Heart right ventricle (tissue), 16 donors: ENCODE measurements at regions not wholly inside any gene's neighbourhood (a gene's known extent, or its start where the extent isn't known, plus 50 kb on each side); places are given as distances from the start of the nearest gene placed in this dataset.

ENCODE experiments used
- ATAC-seq, 8 donors: fragments of 200-7000 bp; cut with Tn5 transposase; one replicate each; pipeline ENCODE4 v1.9.1; 2020; ENCODE audit warnings: mild to moderate bottlenecking in 8 of 8, moderate library complexity in 8 of 8, moderate number of reproducible peaks in 1 of 8
- DNase-seq, 2 donors: peaks; one replicate each; pipeline ENCODE4 v3.0.0-alpha.2; 2020
- H3K27ac ChIP-seq, 10 donors: fragments of 200-600 bp; sonication (generic) in 2 of 10; one replicate each; pipeline versions ENCODE4 v1.5.0 to v1.8.0; 2020 to 2022; ENCODE audit warnings: mild to moderate bottlenecking in 3 of 10
- H3K27me3 ChIP-seq, 7 donors: fragments of 200-600 bp; one replicate each; pipeline ENCODE4 v1.8.0; 2021 to 2022; ENCODE audit warnings: mild to moderate bottlenecking in 2 of 7
- H3K36me3 ChIP-seq, 9 donors: fragments of 200-600 bp; sonication (generic) in 1 of 9; one replicate each; pipeline versions ENCODE4 v1.5.0 to v1.8.0; 2020 to 2022; ENCODE audit warnings: mild to moderate bottlenecking in 2 of 9
- H3K4me1 ChIP-seq, 9 donors: fragments of 200-600 bp; sonication (generic) in 1 of 9; one replicate each; pipeline versions ENCODE4 v1.5.0 to v1.8.0; 2020 to 2022; ENCODE audit warnings: mild to moderate bottlenecking in 4 of 9
- H3K4me3 ChIP-seq, 10 donors: fragments of 200-600 bp; sonication (generic) in 2 of 10; one replicate each; pipeline versions ENCODE4 v1.5.0 to v1.8.0; 2020 to 2022; ENCODE audit warnings: mild to moderate bottlenecking in 7 of 10, moderate library complexity in 2 of 10
- H3K9me3 ChIP-seq, 11 donors: fragments of 200-600 bp in 10 of 11; sonication (generic) in 2 of 11; one replicate each; pipeline versions ENCODE4 v1.5.0 to v1.8.0; 2013 to 2022; ENCODE audit warnings: mild to moderate bottlenecking in 2 of 11, control low read depth in 1 of 11, moderate library complexity in 1 of 11
- WGBS, 2 donors: extraction: QIAGEN DNeasy Blood & Tissue Kit; methylation state at CpG; one replicate each; pipeline ENCODE4 v1.1.7; 2013; ENCODE audit warnings: inconsistent platforms in 1 of 2; 5-methylcytosine and 5-hydroxymethylcytosine counted together
- intact Hi-C, 10 donors: fragments of 100-400 bp; cut with DNase I; formaldehyde crosslinking; loops; one replicate each; pipeline versions ENCODE4 v1.11.1 to v1.14.2; 2022
- TF ChIP-seq, protein P1 (sequence below), 9 donors: fragments of 200-600 bp; sonication (generic) in 2 of 9; IDR thresholded peaks; one replicate each; pipeline versions ENCODE4 v1.5.0 to v1.8.0; 2021 to 2022; ENCODE audit warnings: antibody characterized with exemption in 9 of 9, mild to moderate bottlenecking in 5 of 9, moderate library complexity in 1 of 9
- donor health status: Arrhythmogenic right ventricular cardiomyopathy.
- donor health status: ischemic (EF 13 %, LVEDD 7.1; RV severe dilation, severe dysfunction).
- donor health status: healthy with polysubstance abuse.
- donor health status: DM: no; HTN: yes; CAD: no.
- donor health status: DM: no; HTN: no; CAD: no.
- donor health status: ischemic (EF 25% LVEDD 6.9; RV normal size, moderate dysfunction).
- donor health status: ischemic (EF 25% LVEDD 5.7; RV mildly dilated, moderate dysfunction).
- donor health status: healthy.
- donor health status: DM: yes; HTN: yes; CAD: no.
- donor health status: Ischemic cardiomyopathy.
- donor health status: ischemic (EF 35%, LVEDD 5.7; RV mildly dilated, moderate dysfunction).
- donor health status: nonischemic (EF 11% LVEDD 7.7; RV severe dilation, severe dysfunction).
- donor health status: DM: yes; HTN: yes; CAD: no.
- donor health status: PGD.
- donor health status: ischemic (EF 29% LVEDD 5.4; RV normal size, mild dysfunction).
- donor health status: nonischemic (EF 23%, LVEDD 6.1; RV moderate dilation, normal function).

DNA sequence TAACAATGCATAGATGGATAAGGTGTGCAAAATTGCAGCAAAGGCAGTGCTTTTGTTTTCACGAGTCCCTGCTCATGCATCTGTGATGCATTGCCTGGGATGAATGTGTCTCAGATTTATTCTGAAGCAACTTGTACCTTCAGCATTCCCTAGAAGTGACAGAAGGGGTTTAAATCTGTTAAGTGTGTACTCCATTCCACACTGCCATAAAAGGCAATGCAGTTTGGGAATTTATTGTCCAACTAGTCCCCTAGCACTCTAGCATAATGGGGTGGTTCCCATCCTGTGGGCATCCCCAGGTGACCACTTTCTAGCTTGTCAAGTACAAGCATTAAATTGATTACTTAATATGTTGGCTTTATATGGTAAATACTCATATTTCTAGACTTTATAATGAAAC is 306.5 kb upstream of the CBLB start:
- intact Hi-C loops, result no loop called here
- 91 to 93% methylated on average over 1 of the region's 1 CpG for WGBS, 2 donors
- peak overlapping the region in 1 of 10 donors; percentile 36 for H3K27ac ChIP-seq

DNA sequence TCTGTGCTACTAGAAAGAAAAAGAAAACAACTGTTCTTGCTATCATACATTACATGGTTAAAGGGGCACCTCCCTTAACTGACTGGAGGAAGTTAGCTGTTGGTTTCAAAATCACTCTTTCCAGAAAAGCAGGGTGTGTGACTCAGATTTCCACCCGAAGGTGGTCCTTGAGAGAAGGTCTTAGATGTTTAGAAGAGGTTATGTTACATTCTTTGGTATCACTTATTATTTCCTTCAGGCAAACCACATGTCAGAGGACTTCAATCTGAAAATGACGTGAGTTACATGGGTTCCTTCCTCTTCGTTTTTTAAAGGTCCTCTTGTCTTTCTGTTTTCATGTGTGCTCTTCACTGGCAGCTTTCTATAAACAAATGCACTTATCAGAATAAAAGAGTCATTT is 307.9 kb upstream of the CBLB start:
- TF ChIP-seq, protein P1, sequence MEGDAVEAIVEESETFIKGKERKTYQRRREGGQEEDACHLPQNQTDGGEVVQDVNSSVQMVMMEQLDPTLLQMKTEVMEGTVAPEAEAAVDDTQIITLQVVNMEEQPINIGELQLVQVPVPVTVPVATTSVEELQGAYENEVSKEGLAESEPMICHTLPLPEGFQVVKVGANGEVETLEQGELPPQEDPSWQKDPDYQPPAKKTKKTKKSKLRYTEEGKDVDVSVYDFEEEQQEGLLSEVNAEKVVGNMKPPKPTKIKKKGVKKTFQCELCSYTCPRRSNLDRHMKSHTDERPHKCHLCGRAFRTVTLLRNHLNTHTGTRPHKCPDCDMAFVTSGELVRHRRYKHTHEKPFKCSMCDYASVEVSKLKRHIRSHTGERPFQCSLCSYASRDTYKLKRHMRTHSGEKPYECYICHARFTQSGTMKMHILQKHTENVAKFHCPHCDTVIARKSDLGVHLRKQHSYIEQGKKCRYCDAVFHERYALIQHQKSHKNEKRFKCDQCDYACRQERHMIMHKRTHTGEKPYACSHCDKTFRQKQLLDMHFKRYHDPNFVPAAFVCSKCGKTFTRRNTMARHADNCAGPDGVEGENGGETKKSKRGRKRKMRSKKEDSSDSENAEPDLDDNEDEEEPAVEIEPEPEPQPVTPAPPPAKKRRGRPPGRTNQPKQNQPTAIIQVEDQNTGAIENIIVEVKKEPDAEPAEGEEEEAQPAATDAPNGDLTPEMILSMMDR (IDR thresholded peaks at IDR 0.05), result no peak
- Histone ChIP-seq H3K4me3 (peak overlapping the region in 1 of 10 donors; percentile 11), H3K36me3 (no peaks in the 10 kb centered on the region), H3K27me3 (no peaks in the 10 kb centered on the region), H3K9me3 (no peaks in the 10 kb centered on the region), H3K27ac (peak overlapping the region in 1 of 10 donors; percentile 71), H3K4me1 (peaks cover 0 to 11% (median 0%) of the 10 kb centered on the region in 9 donors)
- peak in 2 of 8 donors; percentile 11 to 50 for ATAC-seq
- DNase-seq, result no peak
- intact Hi-C loops, result no loop called here
- 48% methylated on average over 3 of the region's 3 CpGs for WGBS, 2 donors

More for the DNA sequence above, 306.5 kb upstream of the CBLB start:
- TF ChIP-seq, protein P1 (IDR thresholded peaks at IDR 0.05), result no peak
- ATAC-seq (no peak), DNase-seq (no peak)
- Histone ChIP-seq H3K9me3 (no peaks in the 10 kb centered on the region), H3K4me3 (no peak overlapping the region), H3K4me1 (peaks cover 0 to 11% (median 0%) of the 10 kb centered on the region in 9 donors), H3K36me3 (no peaks in the 10 kb centered on the region), H3K27me3 (no peaks in the 10 kb centered on the region)

DNA sequence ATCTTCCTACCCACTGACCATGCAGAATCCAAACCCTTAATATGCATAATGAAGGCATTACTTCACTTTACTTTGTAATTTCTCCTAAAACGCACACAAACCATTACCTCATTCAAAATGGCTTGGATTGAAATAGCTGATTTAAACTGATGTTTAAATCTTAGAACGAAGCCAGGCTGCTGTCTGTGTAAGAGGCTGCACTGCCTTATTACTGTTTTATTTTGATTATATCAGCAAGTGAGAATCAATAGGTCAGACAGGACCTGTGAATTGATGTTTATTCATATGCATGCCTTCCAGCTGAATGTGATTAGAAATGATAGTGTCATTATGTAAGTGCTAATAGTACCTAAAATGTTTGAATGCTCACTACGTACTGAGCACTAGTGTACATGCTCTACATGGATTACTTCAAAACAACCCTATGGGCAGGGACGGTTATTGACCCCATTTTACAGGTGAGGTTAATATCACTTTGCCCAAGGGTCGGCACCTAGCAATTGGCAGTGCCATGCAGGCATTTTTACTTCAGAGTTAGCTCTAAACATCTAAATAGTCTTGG is 314.2 kb upstream of the CBLB start:
- no peak for ATAC-seq
- Histone ChIP-seq H3K4me1 (peaks cover 0 to 8% (median 0%) of the 10 kb centered on the region in 9 donors), H3K27me3 (no peaks in the 10 kb centered on the region), H3K4me3 (no peak overlapping the region), H3K9me3 (no peaks in the 10 kb centered on the region), H3K27ac (no peak overlapping the region), H3K36me3 (no peaks in the 10 kb centered on the region)
- TF ChIP-seq, protein P1 (IDR thresholded peaks at IDR 0.05), result no peak
- no peak for DNase-seq
- WGBS, 2 donors, result 91 to 95% methylated on average over 5 of the region's 5 CpGs
- intact Hi-C loops, result no loop called here

DNA sequence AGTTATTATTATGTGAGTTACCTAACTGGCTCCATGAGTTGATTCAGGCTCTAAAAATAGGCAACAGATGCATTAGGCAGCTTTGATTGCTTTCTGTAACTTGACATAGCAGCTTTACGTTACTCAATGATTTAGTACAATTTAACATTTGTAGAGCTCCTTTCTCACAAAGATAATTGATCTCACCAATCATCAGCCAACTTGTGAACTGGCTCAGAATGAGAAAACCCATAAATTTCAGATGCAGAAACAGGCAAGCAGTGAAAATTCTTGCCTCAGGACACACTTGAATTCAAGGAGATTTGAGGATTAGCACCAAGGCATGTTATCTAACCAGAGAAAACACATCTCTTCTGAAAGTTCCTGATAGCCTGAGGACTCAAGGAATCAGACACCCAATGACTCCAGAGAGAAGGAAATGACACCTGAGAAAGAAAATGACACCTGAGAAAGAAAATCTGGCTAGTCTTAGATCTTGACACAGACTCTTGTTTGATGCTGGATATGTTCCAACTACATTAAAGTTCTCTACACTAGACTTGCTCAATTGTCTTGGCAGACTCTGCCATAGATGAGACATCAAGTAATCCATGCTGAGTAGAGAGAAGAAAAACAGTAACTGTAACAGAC is 315.1 kb upstream of the CBLB start:
- Histone ChIP-seq H3K27ac (peak overlapping the region in 1 of 10 donors; percentile 17), H3K4me3 (no peak overlapping the region), H3K36me3 (no peaks in the 10 kb centered on the region), H3K9me3 (no peaks in the 10 kb centered on the region), H3K4me1 (peaks cover 0 to 8% (median 0%) of the 10 kb centered on the region in 9 donors), H3K27me3 (no peaks in the 10 kb centered on the region)
- intact Hi-C loops, result no loop called here
- TF ChIP-seq, protein P1 (IDR thresholded peaks at IDR 0.05), result no peak
- ATAC-seq (peak in 1 of 8 donors; percentile 41), DNase-seq (no peak)
- WGBS, 2 donors, result 62 to 74% methylated on average over 1 of the region's 1 CpG
